K562 (cell line): ENCODE measurements at regions not wholly inside any gene's neighbourhood (a gene's known extent, or its start where the extent isn't known, plus 50 kb on each side); places are given as distances from the start of the nearest gene placed in this dataset.

ENCODE experiments used
- ATAC-seq: fragments of 200-7000 bp; cut with Tn5 transposase; 3 replicates; pipeline ENCODE4 v1.9.1; 2020; ENCODE audit warnings: moderate library complexity
- BruUV-seq: library from RNA; stranded (reverse); fragments of 400-500 nt; replicated peaks from 2 replicates; lab custom pipeline; 2021; lab: Mats Ljungman, UMichigan
- CTCF ChIA-PET: fragments of 300-600 bp; formaldehyde crosslinking; extraction: SDS; loops from one replicate; lab custom pipeline; 2021; ENCODE audit warnings: low intra/inter-chr PET ratio; lab: Yijun Ruan, JAX
- POLR2A ChIA-PET: fragments of 300-600, 350-650 bp; sonication (Branson Sonifier 250); formaldehyde crosslinking; extraction: SDS; loops from one replicate; lab custom pipeline; 2021; ENCODE audit warnings: antibody characterized with exemption, inconsistent platforms; lab: Yijun Ruan, JAX
- DNase-seq, 4 experiments: peaks; one replicate each; pipeline versions ENCODE4 v3.0.0 to v3.0.0-alpha.2; 2011 to 2018; ENCODE audit warnings: low spot score in 3 of 4, mixed read lengths in 3 of 4; ENCODE audit errors: extremely low read depth in 1 of 4
- FAIRE-seq: peaks from 2 replicates; lab custom pipeline; 2011; peaks lifted over from hg19 to GRCh38; lab: Jason Lieb, UNC
- H2AFZ ChIP-seq: 2 replicates; pipeline ENCODE4 v1.6.0; 2011; ENCODE audit warnings: low read depth, low read length, control low read depth, inconsistent platforms
- H3K27ac ChIP-seq: fragments of 200-600 bp; 3 replicates; pipeline ENCODE4 v1.8.0; 2011; ENCODE audit warnings: low read depth, mild to moderate bottlenecking, control low read depth, inconsistent platforms, low read length, moderate library complexity, mixed read lengths; ENCODE audit errors: extremely low read depth
- H3K27me3 ChIP-seq, 2 experiments: fragments of 300-600 bp in 1 of 2; 2 replicates in 1 of 2; 3 replicates in 1 of 2; pipeline versions ENCODE4 v1.6.0 to v1.8.0; 2011; ENCODE audit warnings: inconsistent platforms in 2 of 2, low read length in 2 of 2, mild to moderate bottlenecking in 1 of 2, mixed read lengths in 1 of 2, moderate library complexity in 1 of 2; ENCODE audit not compliant: control insufficient read depth in 2 of 2, insufficient read depth in 2 of 2
- H3K36me3 ChIP-seq: fragments of 300-600 bp; 3 replicates; pipeline ENCODE4 v1.8.0; 2011; ENCODE audit warnings: mild to moderate bottlenecking, low read length, inconsistent platforms; ENCODE audit not compliant: control insufficient read depth, insufficient read depth
- H3K4me1 ChIP-seq, 2 experiments: fragments of 200-600 bp in 1 of 2; replicated peaks in 1 of 2; 2 replicates in 1 of 2; 3 replicates in 1 of 2; pipeline versions ENCODE4 v1.5.1 to v1.8.0; 2011; ENCODE audit warnings: inconsistent platforms in 2 of 2, low read length in 2 of 2, mild to moderate bottlenecking in 1 of 2, mixed read lengths in 1 of 2, moderate library complexity in 1 of 2; ENCODE audit not compliant: control insufficient read depth in 2 of 2, insufficient read depth in 2 of 2
- H3K4me2 ChIP-seq: 2 replicates; pipeline ENCODE4 v1.6.1; 2011; ENCODE audit warnings: low read length, control low read depth, inconsistent platforms, mixed read lengths; ENCODE audit not compliant: insufficient read depth
- H3K4me3 ChIP-seq: fragments of 200-600 bp; sonication (generic), shearing (Covaris generic); 2 replicates; pipeline ENCODE4 v1.5.1; 2016; ENCODE audit warnings: control low read depth, inconsistent platforms
- H3K79me2 ChIP-seq: fragments of 200-600 bp; 3 replicates; pipeline ENCODE4 v1.8.0; 2011; ENCODE audit warnings: low read length, inconsistent platforms; ENCODE audit not compliant: control insufficient read depth, insufficient read depth
- H3K9ac ChIP-seq, 2 experiments: 2 replicates each; pipeline versions ENCODE4 v1.6.0 to v1.6.1; 2011; ENCODE audit warnings: low read depth in 2 of 2, low read length in 2 of 2, control low read depth in 1 of 2, inconsistent platforms in 1 of 2, mild to moderate bottlenecking in 1 of 2, mixed read lengths in 1 of 2; ENCODE audit not compliant: insufficient read depth in 1 of 2
- H3K9me1 ChIP-seq: one replicate; pipeline ENCODE4 v1.6.0; 2011; ENCODE audit warnings: inconsistent platforms, mild to moderate bottlenecking, low read length, moderate library complexity; ENCODE audit not compliant: control insufficient read depth, insufficient read depth
- H3K9me3 ChIP-seq: replicated peaks from 2 replicates; pipeline ENCODE4 v1.5.1; 2011; ENCODE audit warnings: low read depth, low read length, inconsistent platforms; ENCODE audit not compliant: control insufficient read depth, insufficient read depth
- H4K20me1 ChIP-seq: replicated peaks from 2 replicates; pipeline ENCODE4 v1.6.1; 2011; ENCODE audit warnings: low read length, inconsistent platforms, mixed read lengths; ENCODE audit not compliant: control insufficient read depth, insufficient read depth
- FOXM1 ChIP-seq, 2 experiments: fragments of 450-650 bp in 1 of 2; sonication (generic) in 1 of 2; formaldehyde crosslinking in 1 of 2; IDR thresholded peaks; 2 replicates each; pipeline versions ENCODE4 v1.6.1 to v1.9.0; 2017 to 2022; ENCODE audit warnings: low read depth in 2 of 2, mild to moderate bottlenecking in 2 of 2, missing genetic modification reagents in 1 of 2, moderate library complexity in 1 of 2
- MAFG ChIP-seq: fragments of 450-650 bp; conservative IDR thresholded peaks from 2 replicates; pipeline ENCODE4 v1.6.1; 2016; ENCODE audit warnings: missing genetic modification characterization, missing compliant biosample characterization
- NBN ChIP-seq: fragments of 450-650 bp; IDR thresholded peaks from 2 replicates; pipeline ENCODE4 v1.6.1; 2016; ENCODE audit warnings: low read depth, mild to moderate bottlenecking
- NCOA1 ChIP-seq: fragments of 450-650 bp; IDR thresholded peaks from 2 replicates; pipeline ENCODE4 v1.6.1; 2016; ENCODE audit warnings: low read depth
- NFATC3 ChIP-seq: fragments of 450-650 bp; IDR thresholded peaks from 2 replicates; pipeline ENCODE4 v1.6.1; 2017; ENCODE audit warnings: mild to moderate bottlenecking
- RBM17 ChIP-seq: fragments of 200-400 bp; formaldehyde crosslinking; IDR thresholded peaks from 2 replicates; pipeline ENCODE4 v1.6.1; 2017; ENCODE audit warnings: low read depth, mild to moderate bottlenecking, low read length, borderline replicate concordance
- RBM25 ChIP-seq: fragments of 200-400 bp; formaldehyde crosslinking; IDR thresholded peaks from 2 replicates; pipeline ENCODE4 v1.6.1; 2018; ENCODE audit warnings: low read length, low read depth, moderate library complexity; ENCODE audit not compliant: severe bottlenecking
- RCOR1 ChIP-seq, 2 experiments: IDR thresholded peaks; 2 replicates each; pipeline ENCODE4 v1.6.1; 2012; ENCODE audit warnings: low read depth in 2 of 2, low read length in 2 of 2, borderline replicate concordance in 1 of 2, improper control_type of control experiment in 1 of 2
- SRF ChIP-seq, 2 experiments: fragments of 250-450, 450-650 bp in 1 of 2; sonication (Bioruptor Pico) in 1 of 2; sonication (generic) in 1 of 2; formaldehyde crosslinking; IDR thresholded peaks; 2 replicates each; pipeline versions ENCODE4 v1.5.0 to v1.5.1; 2020 to 2022; ENCODE audit warnings: mild to moderate bottlenecking in 1 of 2, missing genetic modification reagents in 1 of 2
- XRCC3 ChIP-seq: fragments of 450-650 bp; IDR thresholded peaks from 2 replicates; pipeline ENCODE4 v1.6.1; 2017; ENCODE audit warnings: mild to moderate bottlenecking, moderate library complexity
- ZBED1 ChIP-seq: IDR thresholded peaks from 2 replicates; pipeline ENCODE4 v1.6.1; 2014
- ZBTB11 ChIP-seq, 3 experiments: fragments of 200-800 bp in 1 of 3; fragments of 250-450 bp in 1 of 3; fragments of 450-650 bp in 1 of 3; sonication (Bioruptor Pico) in 1 of 3; sonication (Bioruptor generic) in 1 of 3; formaldehyde crosslinking in 1 of 3; IDR thresholded peaks; 2 replicates each; pipeline versions ENCODE4 v1.6.1 to v1.8.0; 2016 to 2022; ENCODE audit warnings: mild to moderate bottlenecking in 2 of 3, missing genetic modification characterization in 2 of 3, missing compliant biosample characterization in 1 of 3, moderate library complexity in 1 of 3
- ZC3H8 ChIP-seq: fragments of 450-650 bp; IDR thresholded peaks from 2 replicates; pipeline ENCODE4 v1.6.1; 2017
- ZNF3 ChIP-seq: fragments of 250-450 bp; sonication (Bioruptor Pico); IDR thresholded peaks from 2 replicates; pipeline ENCODE4 v1.5.0; 2021; ENCODE audit warnings: mild to moderate bottlenecking, moderate library complexity
- WGBS: fragments of 100-300 bp; shearing (Covaris generic); methylation state at CpG from one replicate; pipeline ENCODE4 v1.1.6; 2016; ENCODE audit warnings: low coverage, mixed read lengths; ENCODE audit not compliant: insufficient coverage; ENCODE audit errors: missing lambda C conversion rate; 5-methylcytosine and 5-hydroxymethylcytosine counted together
- in situ Hi-C: fragments of 300-500 bp; cut with MboI; formaldehyde crosslinking; loops from 4 replicates; pipeline ENCODE4 v1.15.0; 2018; ENCODE audit warnings: inconsistent platforms, mixed read lengths
- intact Hi-C: fragments of 100-400 bp; cut with micrococcal nuclease; formaldehyde crosslinking; loops from 2 replicates; pipeline ENCODE4 v1.14.2; 2022
- TF ChIP-seq, protein P1 (sequence below): fragments of 450-650 bp; IDR thresholded peaks from 2 replicates; pipeline ENCODE4 v1.6.1; 2016
- TF ChIP-seq, protein P2 (sequence below): sonication (generic); formaldehyde crosslinking; IDR thresholded peaks from 2 replicates; pipeline ENCODE4 v1.8.0; 2022; ENCODE audit warnings: mild to moderate bottlenecking, missing genetic modification reagents

DNA sequence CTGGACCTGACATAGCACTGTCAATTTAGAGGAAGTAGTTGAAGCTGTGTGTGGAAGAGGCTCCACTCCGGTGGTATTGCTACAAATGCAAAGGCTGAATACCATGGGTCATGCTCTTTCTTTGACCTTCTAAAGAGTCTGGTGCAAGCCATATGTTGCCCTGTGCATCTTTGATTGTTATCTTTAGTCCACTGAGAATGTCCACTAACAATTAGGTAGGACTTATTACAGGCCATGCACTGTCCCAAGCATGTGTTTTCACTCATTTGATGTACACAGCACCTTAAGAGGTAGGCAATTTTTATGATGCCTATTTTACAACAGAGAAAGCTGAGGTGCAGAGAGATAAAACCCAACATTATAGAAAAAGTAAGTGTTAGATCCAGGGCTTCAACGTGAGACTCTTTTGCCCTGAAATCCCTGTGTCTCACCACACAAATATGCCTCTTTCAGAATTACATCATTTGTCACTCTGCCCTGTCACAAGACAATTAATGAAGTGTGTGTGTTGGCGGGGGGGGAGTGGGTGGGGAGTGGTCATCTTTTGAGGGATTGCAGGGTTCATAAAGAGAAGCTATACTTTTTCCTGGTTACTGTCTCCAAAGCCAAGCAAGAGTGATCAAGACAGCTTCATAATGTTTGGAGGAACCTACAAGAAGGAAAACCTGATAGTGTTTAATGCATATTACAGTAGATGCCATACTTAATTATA lies 637.6 kb upstream of the IGFBP3 start:
- Histone ChIP-seq H3K9me3 (no peaks in the 10 kb centered on the region), H3K27ac (no peak overlapping the region), H3K9ac (no peak overlapping the region), H3K4me2 (no peak overlapping the region)
- no peak for TF ChIP-seq ZNF3 (CRISPR knock-in tag)
- TF ChIP-seq XRCC3, result no peak
- TF ChIP-seq, protein P1, sequence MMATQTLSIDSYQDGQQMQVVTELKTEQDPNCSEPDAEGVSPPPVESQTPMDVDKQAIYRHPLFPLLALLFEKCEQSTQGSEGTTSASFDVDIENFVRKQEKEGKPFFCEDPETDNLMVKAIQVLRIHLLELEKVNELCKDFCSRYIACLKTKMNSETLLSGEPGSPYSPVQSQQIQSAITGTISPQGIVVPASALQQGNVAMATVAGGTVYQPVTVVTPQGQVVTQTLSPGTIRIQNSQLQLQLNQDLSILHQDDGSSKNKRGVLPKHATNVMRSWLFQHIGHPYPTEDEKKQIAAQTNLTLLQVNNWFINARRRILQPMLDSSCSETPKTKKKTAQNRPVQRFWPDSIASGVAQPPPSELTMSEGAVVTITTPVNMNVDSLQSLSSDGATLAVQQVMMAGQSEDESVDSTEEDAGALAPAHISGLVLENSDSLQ, result no peak
- TF ChIP-seq SRF (CRISPR knock-in tag; IDR thresholded peaks at IDR 0.05), result no peak
- TF ChIP-seq NFATC3, result no peak
- TF ChIP-seq FOXM1 (IDR thresholded peaks at IDR 0.05; ENCODE audit: low read depth), result no peak
- no peak for TF ChIP-seq FOXM1 (CRISPR knock-in tag; IDR thresholded peaks at IDR 0.05; ENCODE audit: low read depth)
- no peak for TF ChIP-seq MAFG
- no peak for TF ChIP-seq NCOA1
- no peak for TF ChIP-seq ZBED1
- TF ChIP-seq ZBTB11 (CRISPR knock-in tag; IDR thresholded peaks at IDR 0.05), result no peak
- TF ChIP-seq NBN, result no peak
- no peak for TF ChIP-seq ZC3H8
- TF ChIP-seq, protein P2, sequence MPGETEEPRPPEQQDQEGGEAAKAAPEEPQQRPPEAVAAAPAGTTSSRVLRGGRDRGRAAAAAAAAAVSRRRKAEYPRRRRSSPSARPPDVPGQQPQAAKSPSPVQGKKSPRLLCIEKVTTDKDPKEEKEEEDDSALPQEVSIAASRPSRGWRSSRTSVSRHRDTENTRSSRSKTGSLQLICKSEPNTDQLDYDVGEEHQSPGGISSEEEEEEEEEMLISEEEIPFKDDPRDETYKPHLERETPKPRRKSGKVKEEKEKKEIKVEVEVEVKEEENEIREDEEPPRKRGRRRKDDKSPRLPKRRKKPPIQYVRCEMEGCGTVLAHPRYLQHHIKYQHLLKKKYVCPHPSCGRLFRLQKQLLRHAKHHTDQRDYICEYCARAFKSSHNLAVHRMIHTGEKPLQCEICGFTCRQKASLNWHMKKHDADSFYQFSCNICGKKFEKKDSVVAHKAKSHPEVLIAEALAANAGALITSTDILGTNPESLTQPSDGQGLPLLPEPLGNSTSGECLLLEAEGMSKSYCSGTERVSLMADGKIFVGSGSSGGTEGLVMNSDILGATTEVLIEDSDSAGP (CRISPR knock-in tag), result no peak
- no peak for TF ChIP-seq RCOR1 (IDR thresholded peaks at IDR 0.05; ENCODE audit: borderline replicate concordance in 1 of 2, low read depth in 2 of 2, low read length in 2 of 2)
- TF ChIP-seq RBM25, result no peak
- TF ChIP-seq RBM17, result no peak
- TF ChIP-seq, all 486 proteins: peak for 0
- H3K4me1 ChIP-seq, result no peaks in the 10 kb centered on the region
- no peak for ATAC-seq
- WGBS, result 0% methylated on average over 3 of the region's 3 CpGs
- ChIA-PET POLR2A (no interaction called here), CTCF (no interaction called here)
- BruUV-seq, result no TSS peak
- no peak for FAIRE-seq
- no peaks in the 10 kb centered on the region for H3K79me2 ChIP-seq
- H2AFZ ChIP-seq, result no peak overlapping the region
- in situ Hi-C loops, result no loop called here
- no peak for DNase-seq
- intact Hi-C loops, result no loop called here
- no peak overlapping the region for H3K4me3 ChIP-seq
- H3K9me1 ChIP-seq, result no peaks in the 10 kb centered on the region
- no peaks in the 10 kb centered on the region for H4K20me1 ChIP-seq
- H3K36me3 ChIP-seq, result no peaks in the 10 kb centered on the region
- no peaks in the 10 kb centered on the region for H3K27me3 ChIP-seq
